ENCODE measurements at regions not wholly inside any gene's neighbourhood (a gene's known extent, or its start where the extent isn't known, plus 50 kb on each side); places are given as distances from the start of the nearest gene placed in this dataset.
A peak's percentile ranks its signal among the peaks of the same experiment; 100 is the strongest.

- no CpG with 5 or more reads among the region's 4 CpGs for WGBS, 2 donors (ENCODE audit: extremely low coverage in 2 of 2, insufficient read length in 2 of 2, insufficient replicate concordance in 1 of 2)
Observed at GRCh38 chrX:124994404-124994803, 325.3 kb upstream of the TEX13C start.

GRCh38 chrX:125003746-125004446, 315.8 kb upstream of the TEX13C start:
- WGBS, 2 donors (ENCODE audit: extremely low coverage in 2 of 2, insufficient read length in 2 of 2, insufficient replicate concordance in 1 of 2) = no CpG with 5 or more reads among the region's 7 CpGs
- DNase-seq (ENCODE audit: low spot score) = no peak
- H3K4me2 ChIP-seq (ENCODE audit: insufficient read depth, low read length, poor library complexity, severe bottlenecking) = no peak overlapping the region

More at GRCh38 chrX:124994404-124994803, 325.3 kb upstream of the TEX13C start:
- no peak overlapping the region for H3K4me3 ChIP-seq (ENCODE audit: low read length in 2 of 2)
- no peak overlapping the region for H2AK5ac ChIP-seq (ENCODE audit: low read depth, low read length)
- no peaks in the 10 kb centered on the region for H3K27me3 ChIP-seq (ENCODE audit: control insufficient read depth in 3 of 3, insufficient read depth in 3 of 3, low read depth in 1 of 3, low read length in 3 of 3)
- no peaks in the 10 kb centered on the region for H3K79me1 ChIP-seq (ENCODE audit: low read depth, low read length)
- no peak overlapping the region for H3K4me2 ChIP-seq (ENCODE audit: insufficient read depth, low read length, poor library complexity, severe bottlenecking)
- no peaks in the 10 kb centered on the region for H3K4me1 ChIP-seq (ENCODE audit: control insufficient read depth in 2 of 2, insufficient read depth in 1 of 2, low read depth in 1 of 2, low read length in 2 of 2)
- H2AFZ ChIP-seq (ENCODE audit: low read length) = no peak overlapping the region
- H3K36me3 ChIP-seq (replicated peaks in 1 of 2; ENCODE audit: control insufficient read depth in 2 of 2, insufficient read depth in 2 of 2, low read length in 2 of 2) = no peaks in the 10 kb centered on the region
- H3K4ac ChIP-seq (ENCODE audit: low read length) = no peak overlapping the region
- no peak overlapping the region for H3K27ac ChIP-seq (replicated peaks; ENCODE audit: low read length)
- no peak overlapping the region for H2BK12ac ChIP-seq (ENCODE audit: low read length)
- H4K8ac ChIP-seq (ENCODE audit: low read depth, low read length) = no peak overlapping the region
- no peak overlapping the region for H4K91ac ChIP-seq (ENCODE audit: low read depth, low read length, poor library complexity)
- H2BK120ac ChIP-seq (ENCODE audit: low read depth, low read length) = no peak overlapping the region
- H2BK5ac ChIP-seq (ENCODE audit: low read length) = no peak overlapping the region
- H2BK15ac ChIP-seq (ENCODE audit: low read length) = no peak overlapping the region
- DNase-seq (ENCODE audit: low spot score) = no peak
- H3K23ac ChIP-seq (ENCODE audit: low read depth, low read length, poor library complexity) = no peak overlapping the region
- no peak overlapping the region for H3K9ac ChIP-seq (ENCODE audit: low read depth, low read length, poor library complexity)
- H3K9me3 ChIP-seq (replicated peaks in 1 of 2; ENCODE audit: control insufficient read depth in 2 of 2, insufficient read depth in 1 of 2, low read depth in 1 of 2, low read length in 2 of 2) = no peaks in the 10 kb centered on the region
- no peak overlapping the region for H3K18ac ChIP-seq (ENCODE audit: low read length)
- H3K14ac ChIP-seq (ENCODE audit: low read length) = no peak overlapping the region

GRCh38 chrX:125004799-125005198, 314.9 kb upstream of the TEX13C start:
- WGBS, 2 donors (ENCODE audit: extremely low coverage in 2 of 2, insufficient read length in 2 of 2, insufficient replicate concordance in 1 of 2) = no CpG with 5 or more reads among the region's 2 CpGs
- no peak overlapping the region for H2AFZ ChIP-seq (ENCODE audit: low read length)

More at GRCh38 chrX:125003746-125004446, 315.8 kb upstream of the TEX13C start:
- no peak overlapping the region for H3K23ac ChIP-seq (ENCODE audit: low read depth, low read length, poor library complexity)
- no peak overlapping the region for H2AK5ac ChIP-seq (ENCODE audit: low read depth, low read length)
- H3K4ac ChIP-seq (ENCODE audit: low read length) = no peak overlapping the region
- no peaks in the 10 kb centered on the region for H3K4me1 ChIP-seq (ENCODE audit: control insufficient read depth in 2 of 2, insufficient read depth in 1 of 2, low read depth in 1 of 2, low read length in 2 of 2)
- H3K9me3 ChIP-seq (replicated peaks in 1 of 2; ENCODE audit: control insufficient read depth in 2 of 2, insufficient read depth in 1 of 2, low read depth in 1 of 2, low read length in 2 of 2) = no peaks in the 10 kb centered on the region
- no peak overlapping the region for H2AFZ ChIP-seq (ENCODE audit: low read length)
- H3K9ac ChIP-seq (ENCODE audit: low read depth, low read length, poor library complexity) = no peak overlapping the region
- no peaks in the 10 kb centered on the region for H3K27me3 ChIP-seq (ENCODE audit: control insufficient read depth in 3 of 3, insufficient read depth in 3 of 3, low read depth in 1 of 3, low read length in 3 of 3)
- H3K27ac ChIP-seq (replicated peaks; ENCODE audit: low read length) = no peak overlapping the region
- no peak overlapping the region for H3K18ac ChIP-seq (ENCODE audit: low read length)
- H3K79me1 ChIP-seq (ENCODE audit: low read depth, low read length) = no peaks in the 10 kb centered on the region
- H2BK12ac ChIP-seq (ENCODE audit: low read length) = no peak overlapping the region
- H2BK15ac ChIP-seq (ENCODE audit: low read length) = no peak overlapping the region
- H3K14ac ChIP-seq (ENCODE audit: low read length) = no peak overlapping the region
- H3K36me3 ChIP-seq (replicated peaks in 1 of 2; ENCODE audit: control insufficient read depth in 2 of 2, insufficient read depth in 2 of 2, low read length in 2 of 2) = no peaks in the 10 kb centered on the region
- H4K8ac ChIP-seq (ENCODE audit: low read depth, low read length) = no peak overlapping the region
- no peak overlapping the region for H2BK5ac ChIP-seq (ENCODE audit: low read length)
- no peak overlapping the region for H3K4me3 ChIP-seq (ENCODE audit: low read length in 2 of 2)
- no peak overlapping the region for H2BK120ac ChIP-seq (ENCODE audit: low read depth, low read length)
- no peak overlapping the region for H4K91ac ChIP-seq (ENCODE audit: low read depth, low read length, poor library complexity)

GRCh38 chrX:125005863-125006262, 313.8 kb upstream of the TEX13C start:
- no peaks in the 10 kb centered on the region for H3K9me3 ChIP-seq (replicated peaks in 1 of 2; ENCODE audit: control insufficient read depth in 2 of 2, insufficient read depth in 1 of 2, low read depth in 1 of 2, low read length in 2 of 2)
- H2BK12ac ChIP-seq (ENCODE audit: low read length) = no peak overlapping the region
- DNase-seq (ENCODE audit: low spot score) = no peak
- H3K9ac ChIP-seq (ENCODE audit: low read depth, low read length, poor library complexity) = peak overlapping the region; percentile 21
- no peak overlapping the region for H3K14ac ChIP-seq (ENCODE audit: low read length)
- no CpG with 5 or more reads among the region's 4 CpGs for WGBS, 2 donors (ENCODE audit: extremely low coverage in 2 of 2, insufficient read length in 2 of 2, insufficient replicate concordance in 1 of 2)
- no peak overlapping the region for H2BK15ac ChIP-seq (ENCODE audit: low read length)
- H3K36me3 ChIP-seq (replicated peaks in 1 of 2; ENCODE audit: control insufficient read depth in 2 of 2, insufficient read depth in 2 of 2, low read length in 2 of 2) = no peaks in the 10 kb centered on the region
- no peak overlapping the region for H2AK5ac ChIP-seq (ENCODE audit: low read depth, low read length)
- no peak overlapping the region for H3K4me3 ChIP-seq (ENCODE audit: low read length in 2 of 2)
- H4K91ac ChIP-seq (ENCODE audit: low read depth, low read length, poor library complexity) = no peak overlapping the region
- no peak overlapping the region for H4K8ac ChIP-seq (ENCODE audit: low read depth, low read length)
- no peak overlapping the region for H2BK120ac ChIP-seq (ENCODE audit: low read depth, low read length)
- no peaks in the 10 kb centered on the region for H3K79me1 ChIP-seq (ENCODE audit: low read depth, low read length)
- H3K4ac ChIP-seq (ENCODE audit: low read length) = no peak overlapping the region
- no peak overlapping the region for H3K18ac ChIP-seq (ENCODE audit: low read length)
- H3K27ac ChIP-seq (replicated peaks; ENCODE audit: low read length) = no peak overlapping the region
- no peaks in the 10 kb centered on the region for H3K4me1 ChIP-seq (ENCODE audit: control insufficient read depth in 2 of 2, insufficient read depth in 1 of 2, low read depth in 1 of 2, low read length in 2 of 2)
- H2BK5ac ChIP-seq (ENCODE audit: low read length) = no peak overlapping the region
- no peaks in the 10 kb centered on the region for H3K27me3 ChIP-seq (ENCODE audit: control insufficient read depth in 3 of 3, insufficient read depth in 3 of 3, low read depth in 1 of 3, low read length in 3 of 3)
- H2AFZ ChIP-seq (ENCODE audit: low read length) = no peak overlapping the region
- no peak overlapping the region for H3K23ac ChIP-seq (ENCODE audit: low read depth, low read length, poor library complexity)
- no peak overlapping the region for H3K4me2 ChIP-seq (ENCODE audit: insufficient read depth, low read length, poor library complexity, severe bottlenecking)

More at GRCh38 chrX:125004799-125005198, 314.9 kb upstream of the TEX13C start:
- no peak overlapping the region for H2BK12ac ChIP-seq (ENCODE audit: low read length)
- no peaks in the 10 kb centered on the region for H3K9me3 ChIP-seq (replicated peaks in 1 of 2; ENCODE audit: control insufficient read depth in 2 of 2, insufficient read depth in 1 of 2, low read depth in 1 of 2, low read length in 2 of 2)
- no peak overlapping the region for H2BK5ac ChIP-seq (ENCODE audit: low read length)
- H3K9ac ChIP-seq (ENCODE audit: low read depth, low read length, poor library complexity) = no peak overlapping the region
- H2BK120ac ChIP-seq (ENCODE audit: low read depth, low read length) = no peak overlapping the region
- H3K36me3 ChIP-seq (replicated peaks in 1 of 2; ENCODE audit: control insufficient read depth in 2 of 2, insufficient read depth in 2 of 2, low read length in 2 of 2) = no peaks in the 10 kb centered on the region
- H3K27me3 ChIP-seq (ENCODE audit: control insufficient read depth in 3 of 3, insufficient read depth in 3 of 3, low read depth in 1 of 3, low read length in 3 of 3) = no peaks in the 10 kb centered on the region
- H3K79me1 ChIP-seq (ENCODE audit: low read depth, low read length) = no peaks in the 10 kb centered on the region
- H3K27ac ChIP-seq (replicated peaks; ENCODE audit: low read length) = no peak overlapping the region
- no peak overlapping the region for H3K4ac ChIP-seq (ENCODE audit: low read length)
- H4K8ac ChIP-seq (ENCODE audit: low read depth, low read length) = no peak overlapping the region
- H4K91ac ChIP-seq (ENCODE audit: low read depth, low read length, poor library complexity) = no peak overlapping the region
- no peaks in the 10 kb centered on the region for H3K4me1 ChIP-seq (ENCODE audit: control insufficient read depth in 2 of 2, insufficient read depth in 1 of 2, low read depth in 1 of 2, low read length in 2 of 2)
- no peak overlapping the region for H3K4me2 ChIP-seq (ENCODE audit: insufficient read depth, low read length, poor library complexity, severe bottlenecking)
- no peak overlapping the region for H3K18ac ChIP-seq (ENCODE audit: low read length)
- no peak overlapping the region for H2BK15ac ChIP-seq (ENCODE audit: low read length)
- H3K14ac ChIP-seq (ENCODE audit: low read length) = no peak overlapping the region
- DNase-seq (ENCODE audit: low spot score) = no peak
- no peak overlapping the region for H3K4me3 ChIP-seq (ENCODE audit: low read length in 2 of 2)
- H3K23ac ChIP-seq (ENCODE audit: low read depth, low read length, poor library complexity) = no peak overlapping the region
- H2AK5ac ChIP-seq (ENCODE audit: low read depth, low read length) = no peak overlapping the region

Data from neuronal stem cell (in vitro differentiated cells).